ENCODE measurements at regions not wholly inside any gene's neighbourhood (a gene's known extent, or its start where the extent isn't known, plus 50 kb on each side); places are given as distances from the start of the nearest gene placed in this dataset.

GRCh38 chr5:124796495-124796894 lies 50.1 kb upstream of the ZNF608 start:
- Mint-ChIP-seq H3K4me1 (ENCODE audit: low read depth, unreplicated experiment) (no peaks in the 10 kb centered on the region), H3K27ac (ENCODE audit: unreplicated experiment) (no peak overlapping the region), H3K36me3 (ENCODE audit: insufficient read depth, unreplicated experiment) (no peaks in the 10 kb centered on the region), H3K9me3 (ENCODE audit: unreplicated experiment) (no peaks in the 10 kb centered on the region), H3K27me3 (ENCODE audit: insufficient read depth, unreplicated experiment) (no peaks in the 10 kb centered on the region), H3K4me3 (ENCODE audit: unreplicated experiment) (no peak overlapping the region)
- Histone ChIP-seq H3K4me3 (ENCODE audit: low read depth, low read length) (no peak overlapping the region), H3K9me3 (no peaks in the 10 kb centered on the region), H3K27me3 (replicated peaks; ENCODE audit: control insufficient read depth, insufficient read depth, low read length) (no peaks in the 10 kb centered on the region), H3K36me3 (ENCODE audit: control insufficient read depth, insufficient read depth, low read length) (no peaks in the 10 kb centered on the region), H3K4me1 (peaks cover 13% of the 10 kb centered on the region; the same call in 1 of the 2 replicates)
- no TSS peak for BruUV-seq (replicated peaks)
- no peak for DNase-seq
- intact Hi-C loops (cut with micrococcal nuclease; ENCODE audit: unreplicated experiment): no loop called here
- CTCF ChIA-PET: no interaction called here
- POLR2A ChIA-PET: no interaction called here
- TF ChIP-seq, protein P1, sequence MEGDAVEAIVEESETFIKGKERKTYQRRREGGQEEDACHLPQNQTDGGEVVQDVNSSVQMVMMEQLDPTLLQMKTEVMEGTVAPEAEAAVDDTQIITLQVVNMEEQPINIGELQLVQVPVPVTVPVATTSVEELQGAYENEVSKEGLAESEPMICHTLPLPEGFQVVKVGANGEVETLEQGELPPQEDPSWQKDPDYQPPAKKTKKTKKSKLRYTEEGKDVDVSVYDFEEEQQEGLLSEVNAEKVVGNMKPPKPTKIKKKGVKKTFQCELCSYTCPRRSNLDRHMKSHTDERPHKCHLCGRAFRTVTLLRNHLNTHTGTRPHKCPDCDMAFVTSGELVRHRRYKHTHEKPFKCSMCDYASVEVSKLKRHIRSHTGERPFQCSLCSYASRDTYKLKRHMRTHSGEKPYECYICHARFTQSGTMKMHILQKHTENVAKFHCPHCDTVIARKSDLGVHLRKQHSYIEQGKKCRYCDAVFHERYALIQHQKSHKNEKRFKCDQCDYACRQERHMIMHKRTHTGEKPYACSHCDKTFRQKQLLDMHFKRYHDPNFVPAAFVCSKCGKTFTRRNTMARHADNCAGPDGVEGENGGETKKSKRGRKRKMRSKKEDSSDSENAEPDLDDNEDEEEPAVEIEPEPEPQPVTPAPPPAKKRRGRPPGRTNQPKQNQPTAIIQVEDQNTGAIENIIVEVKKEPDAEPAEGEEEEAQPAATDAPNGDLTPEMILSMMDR (IDR thresholded peaks at IDR 0.05; ENCODE audit: insufficient read depth in 1 of 2, low read depth in 1 of 2, low read length in 1 of 2, severe bottlenecking in 1 of 2, unreplicated experiment in 1 of 2): no peak

GRCh38 chr5:124797665-124798087 lies 51.2 kb upstream of the ZNF608 start:
- intact Hi-C loops (cut with micrococcal nuclease; ENCODE audit: unreplicated experiment): no loop called here

GRCh38 chr5:124798890-124799289 lies 52.5 kb upstream of the ZNF608 start:
- TF ChIP-seq, protein P1 (IDR thresholded peaks at IDR 0.05; ENCODE audit: insufficient read depth in 1 of 2, low read depth in 1 of 2, low read length in 1 of 2, severe bottlenecking in 1 of 2, unreplicated experiment in 1 of 2): no peak
- no TSS peak for BruUV-seq (replicated peaks)
- Mint-ChIP-seq H3K36me3 (ENCODE audit: insufficient read depth, unreplicated experiment) (no peaks in the 10 kb centered on the region), H3K4me3 (ENCODE audit: unreplicated experiment) (no peak overlapping the region), H3K27me3 (ENCODE audit: insufficient read depth, unreplicated experiment) (no peaks in the 10 kb centered on the region), H3K4me1 (ENCODE audit: low read depth, unreplicated experiment) (no peaks in the 10 kb centered on the region), H3K27ac (ENCODE audit: unreplicated experiment) (no peak overlapping the region), H3K9me3 (ENCODE audit: unreplicated experiment) (no peaks in the 10 kb centered on the region)
- Histone ChIP-seq H3K4me1 (no peaks in the 10 kb centered on the region), H3K27me3 (replicated peaks; ENCODE audit: control insufficient read depth, insufficient read depth, low read length) (no peaks in the 10 kb centered on the region), H3K36me3 (ENCODE audit: control insufficient read depth, insufficient read depth, low read length) (no peaks in the 10 kb centered on the region), H3K9me3 (no peaks in the 10 kb centered on the region), H3K4me3 (ENCODE audit: low read depth, low read length) (no peak overlapping the region)
- intact Hi-C loops (cut with micrococcal nuclease; ENCODE audit: unreplicated experiment): no loop called here
- POLR2A ChIA-PET: no interaction called here
- CTCF ChIA-PET: no interaction called here
- no peak for DNase-seq

More at GRCh38 chr5:124797665-124798087, 51.2 kb upstream of the ZNF608 start:
- H3K9me3 Mint-ChIP-seq (ENCODE audit: unreplicated experiment): no peaks in the 10 kb centered on the region
- H3K27me3 Mint-ChIP-seq (ENCODE audit: insufficient read depth, unreplicated experiment): no peaks in the 10 kb centered on the region
- DNase-seq: no peak
- no peaks in the 10 kb centered on the region for H3K27me3 ChIP-seq (replicated peaks; ENCODE audit: control insufficient read depth, insufficient read depth, low read length)
- H3K27ac Mint-ChIP-seq (ENCODE audit: unreplicated experiment): peak overlapping the region; percentile 39
- H3K9me3 ChIP-seq: no peaks in the 10 kb centered on the region
- ChIA-PET POLR2A (no interaction called here), CTCF (no interaction called here)
- H3K4me3 Mint-ChIP-seq (ENCODE audit: unreplicated experiment): no peak overlapping the region
- H3K4me3 ChIP-seq (ENCODE audit: low read depth, low read length): no peak overlapping the region
- BruUV-seq (replicated peaks): no TSS peak
- H3K4me1 ChIP-seq: peaks cover 9% of the 10 kb centered on the region; the same call in 1 of the 2 replicates
- H3K36me3 Mint-ChIP-seq (ENCODE audit: insufficient read depth, unreplicated experiment): no peaks in the 10 kb centered on the region
- H3K36me3 ChIP-seq (ENCODE audit: control insufficient read depth, insufficient read depth, low read length): no peaks in the 10 kb centered on the region
- H3K4me1 Mint-ChIP-seq (ENCODE audit: low read depth, unreplicated experiment): no peaks in the 10 kb centered on the region
- TF ChIP-seq, protein P1 (IDR thresholded peaks at IDR 0.05; ENCODE audit: insufficient read depth in 1 of 2, low read depth in 1 of 2, low read length in 1 of 2, severe bottlenecking in 1 of 2, unreplicated experiment in 1 of 2): no peak
